Gastroesophageal sphincter (tissue), 3 donors: ENCODE measurements at regions not wholly inside any gene's neighbourhood (a gene's known extent, or its start where the extent isn't known, plus 50 kb on each side); places are given as distances from the start of the nearest gene placed in this dataset.

Source experiments
- EP300 ChIP-seq: sonication (generic); formaldehyde crosslinking; IDR thresholded peaks from one replicate; pipeline ENCODE4 v1.6.1; 2017; ENCODE audit warnings: antibody characterized with exemption, mild to moderate bottlenecking
- POLR2A ChIP-seq, 2 donors: fragments of 450-650 bp; IDR thresholded peaks; one replicate each; pipeline ENCODE4 v1.6.1; 2017; ENCODE audit warnings: antibody characterized with exemption in 2 of 2, mild to moderate bottlenecking in 2 of 2, moderate library complexity in 1 of 2
- TF ChIP-seq, protein P1 (sequence below), 4 experiments: fragments of 200-600 bp in 2 of 4; fragments of 450-650 bp in 2 of 4; sonication (generic) in 1 of 4; IDR thresholded peaks; one replicate each; pipeline ENCODE4 v1.5.1; 2017 to 2019; ENCODE audit warnings: antibody characterized with exemption in 4 of 4, mild to moderate bottlenecking in 2 of 4, moderate library complexity in 2 of 4

DNA sequence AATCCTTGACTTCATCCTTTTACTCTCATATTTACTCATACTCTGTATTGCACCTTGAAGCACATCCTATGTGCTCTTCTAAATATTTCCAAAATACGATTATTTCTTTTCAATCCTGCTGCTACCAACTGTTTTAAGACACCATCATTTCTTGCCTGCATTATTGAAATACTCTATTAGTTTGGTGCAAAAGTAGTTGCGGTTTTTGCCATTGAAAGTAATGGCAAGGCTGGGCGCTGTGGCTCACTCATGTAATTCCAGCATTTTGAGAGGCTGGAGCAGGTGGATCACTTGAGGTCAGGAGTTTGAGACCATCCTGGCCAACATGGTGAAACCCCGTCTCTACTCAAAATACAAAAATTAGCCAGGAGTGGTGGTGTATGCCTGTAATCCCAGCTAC, 412.5 kb downstream of the KCNH5 start:
- TF ChIP-seq, protein P1, sequence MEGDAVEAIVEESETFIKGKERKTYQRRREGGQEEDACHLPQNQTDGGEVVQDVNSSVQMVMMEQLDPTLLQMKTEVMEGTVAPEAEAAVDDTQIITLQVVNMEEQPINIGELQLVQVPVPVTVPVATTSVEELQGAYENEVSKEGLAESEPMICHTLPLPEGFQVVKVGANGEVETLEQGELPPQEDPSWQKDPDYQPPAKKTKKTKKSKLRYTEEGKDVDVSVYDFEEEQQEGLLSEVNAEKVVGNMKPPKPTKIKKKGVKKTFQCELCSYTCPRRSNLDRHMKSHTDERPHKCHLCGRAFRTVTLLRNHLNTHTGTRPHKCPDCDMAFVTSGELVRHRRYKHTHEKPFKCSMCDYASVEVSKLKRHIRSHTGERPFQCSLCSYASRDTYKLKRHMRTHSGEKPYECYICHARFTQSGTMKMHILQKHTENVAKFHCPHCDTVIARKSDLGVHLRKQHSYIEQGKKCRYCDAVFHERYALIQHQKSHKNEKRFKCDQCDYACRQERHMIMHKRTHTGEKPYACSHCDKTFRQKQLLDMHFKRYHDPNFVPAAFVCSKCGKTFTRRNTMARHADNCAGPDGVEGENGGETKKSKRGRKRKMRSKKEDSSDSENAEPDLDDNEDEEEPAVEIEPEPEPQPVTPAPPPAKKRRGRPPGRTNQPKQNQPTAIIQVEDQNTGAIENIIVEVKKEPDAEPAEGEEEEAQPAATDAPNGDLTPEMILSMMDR (IDR thresholded peaks at IDR 0.05): no peak
- TF ChIP-seq POLR2A (IDR thresholded peaks at IDR 0.05) (no peak), EP300 (no peak)
